Kidney epithelial cell (primary cell): ENCODE measurements at regions not wholly inside any gene's neighbourhood (a gene's known extent, or its start where the extent isn't known, plus 50 kb on each side); places are given as distances from the start of the nearest gene placed in this dataset.

Experiments
- DNase-seq: peaks from one replicate; pipeline ENCODE4 v3.0.0-alpha.2; 2010; ENCODE audit warnings: low read depth
- H3K27me3 ChIP-seq: 2 replicates; pipeline ENCODE4 v1.6.0; 2011; ENCODE audit warnings: low read length; ENCODE audit not compliant: control insufficient read depth, insufficient read depth
- H3K36me3 ChIP-seq: 2 replicates; pipeline ENCODE4 v1.5.1; 2011; ENCODE audit warnings: low read length; ENCODE audit not compliant: control insufficient read depth, insufficient read depth
- H3K4me3 ChIP-seq: 2 replicates; pipeline ENCODE4 v1.5.1; 2011; ENCODE audit warnings: low read depth, mild to moderate bottlenecking, control low read depth, low read length
- TF ChIP-seq, protein P1 (sequence below): IDR thresholded peaks from 2 replicates; pipeline ENCODE4 v1.5.1; 2011; ENCODE audit warnings: mild to moderate bottlenecking, moderate library complexity, low read length, control low read depth, inconsistent platforms; ENCODE audit not compliant: insufficient read depth, poor library complexity, severe bottlenecking

DNA sequence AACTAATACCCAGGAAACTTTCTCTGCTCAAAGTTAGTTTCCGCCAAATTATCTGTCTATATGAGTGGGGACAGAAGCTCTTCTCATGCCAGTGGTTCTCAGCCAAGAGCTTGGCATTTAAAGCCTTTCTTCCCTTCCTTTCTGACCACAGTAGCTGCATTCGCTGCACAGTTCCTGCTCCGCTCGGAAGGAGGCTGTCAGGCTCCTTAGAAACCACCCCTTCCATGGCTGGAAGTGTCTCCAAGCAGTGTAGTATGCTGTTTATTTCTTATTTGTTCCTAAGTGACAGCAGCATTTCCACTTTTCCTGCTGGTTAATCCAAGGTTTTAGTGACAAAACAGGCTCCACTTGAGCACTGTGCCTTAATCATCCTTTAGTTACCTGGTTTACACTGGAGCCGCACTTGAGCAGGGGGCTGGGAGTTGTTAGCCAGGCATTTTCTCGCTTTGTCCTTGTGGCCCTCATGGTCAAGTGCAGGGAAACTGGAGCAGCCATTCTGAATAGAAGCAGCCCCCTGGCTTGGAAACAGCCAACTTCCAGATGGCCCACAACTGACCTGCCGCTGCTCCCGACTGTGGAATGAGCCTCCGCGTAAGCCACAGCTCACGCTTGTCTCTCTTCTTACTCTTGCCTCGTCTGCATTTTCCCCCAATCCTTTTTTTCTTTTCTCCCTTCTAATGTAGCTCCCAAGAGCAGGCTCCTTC, 739.4 kb upstream of the TENM3 start:
- Histone ChIP-seq H3K36me3 (no peaks in the 10 kb centered on the region), H3K4me3 (no peak overlapping the region), H3K27me3 (no peaks in the 10 kb centered on the region)
- TF ChIP-seq, protein P1, sequence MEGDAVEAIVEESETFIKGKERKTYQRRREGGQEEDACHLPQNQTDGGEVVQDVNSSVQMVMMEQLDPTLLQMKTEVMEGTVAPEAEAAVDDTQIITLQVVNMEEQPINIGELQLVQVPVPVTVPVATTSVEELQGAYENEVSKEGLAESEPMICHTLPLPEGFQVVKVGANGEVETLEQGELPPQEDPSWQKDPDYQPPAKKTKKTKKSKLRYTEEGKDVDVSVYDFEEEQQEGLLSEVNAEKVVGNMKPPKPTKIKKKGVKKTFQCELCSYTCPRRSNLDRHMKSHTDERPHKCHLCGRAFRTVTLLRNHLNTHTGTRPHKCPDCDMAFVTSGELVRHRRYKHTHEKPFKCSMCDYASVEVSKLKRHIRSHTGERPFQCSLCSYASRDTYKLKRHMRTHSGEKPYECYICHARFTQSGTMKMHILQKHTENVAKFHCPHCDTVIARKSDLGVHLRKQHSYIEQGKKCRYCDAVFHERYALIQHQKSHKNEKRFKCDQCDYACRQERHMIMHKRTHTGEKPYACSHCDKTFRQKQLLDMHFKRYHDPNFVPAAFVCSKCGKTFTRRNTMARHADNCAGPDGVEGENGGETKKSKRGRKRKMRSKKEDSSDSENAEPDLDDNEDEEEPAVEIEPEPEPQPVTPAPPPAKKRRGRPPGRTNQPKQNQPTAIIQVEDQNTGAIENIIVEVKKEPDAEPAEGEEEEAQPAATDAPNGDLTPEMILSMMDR: no peak
- DNase-seq: no peak

DNA sequence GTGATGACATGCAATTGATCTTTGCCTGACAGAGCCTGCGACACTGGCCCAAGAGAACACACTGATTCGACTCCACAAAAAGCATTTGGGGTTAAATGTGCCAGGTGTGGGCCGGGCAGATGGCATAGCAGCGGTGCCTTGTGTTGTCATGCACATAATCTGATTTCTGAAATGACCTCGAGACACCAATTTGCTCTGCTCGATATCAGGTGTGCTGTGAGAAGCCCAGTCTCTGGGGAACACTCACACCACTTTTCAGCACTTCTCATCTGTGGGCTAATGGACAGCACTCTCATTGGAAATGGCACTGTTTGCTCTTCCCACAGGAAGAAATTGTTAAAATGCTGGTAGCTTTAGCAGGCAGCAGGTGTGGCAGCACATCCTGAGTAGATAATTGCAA, 738.3 kb upstream of the TENM3 start:
- Histone ChIP-seq H3K4me3 (no peak overlapping the region), H3K27me3 (no peaks in the 10 kb centered on the region), H3K36me3 (no peaks in the 10 kb centered on the region)
- DNase-seq: no peak
- TF ChIP-seq, protein P1: no peak

DNA sequence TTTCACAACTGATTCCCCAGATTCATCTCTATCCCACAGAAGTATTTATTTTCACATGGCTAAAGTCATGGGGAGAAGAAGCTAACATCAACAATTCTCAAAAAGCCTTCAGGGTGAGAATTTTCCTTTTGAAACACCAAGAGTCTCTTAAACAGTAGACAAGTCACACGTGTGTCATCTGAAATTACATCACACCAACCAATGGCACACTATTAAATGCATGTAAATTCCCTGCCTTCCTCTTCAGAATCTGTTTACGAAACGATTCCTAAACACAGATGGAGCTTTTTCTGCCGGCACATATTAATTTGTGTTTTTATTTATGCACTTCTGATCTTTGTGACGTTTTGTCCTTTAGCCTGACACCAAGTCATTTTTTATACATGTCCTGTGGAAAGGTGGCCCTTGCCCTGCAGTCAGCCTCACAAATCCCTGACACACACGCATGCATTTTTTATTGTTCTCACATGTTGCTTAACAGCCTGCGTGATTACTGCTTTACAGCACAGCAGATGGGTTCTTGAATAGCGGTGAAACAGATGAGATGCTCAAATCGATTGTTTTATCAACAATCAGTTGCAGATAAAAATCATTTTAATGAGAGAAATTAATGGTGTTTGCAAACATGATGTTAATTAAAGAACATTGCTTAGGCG, 735.9 kb upstream of the TENM3 start:
- H3K36me3 ChIP-seq: no peaks in the 10 kb centered on the region
- no peak for DNase-seq
- TF ChIP-seq, protein P1: no peak
- no peaks in the 10 kb centered on the region for H3K27me3 ChIP-seq
- H3K4me3 ChIP-seq: no peak overlapping the region

DNA sequence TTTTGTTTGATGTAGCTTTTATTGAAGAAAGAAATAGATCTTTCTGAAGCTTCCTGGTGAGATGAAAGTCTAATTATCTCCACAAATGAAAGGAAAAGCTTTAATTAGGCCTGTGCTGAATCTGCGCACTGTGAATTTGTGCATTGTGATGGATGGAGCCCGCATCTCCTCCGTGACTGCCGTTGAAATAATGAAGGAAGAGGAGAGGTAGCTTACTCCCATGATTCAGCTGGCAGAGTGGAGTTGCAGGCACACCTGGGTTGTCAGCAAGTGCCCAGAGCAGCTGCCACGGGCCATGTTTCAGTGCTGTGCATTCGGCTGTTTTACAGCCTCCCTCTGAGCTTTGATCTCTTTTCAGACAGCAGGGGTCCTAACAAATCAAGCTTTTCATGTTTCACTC, 735.3 kb upstream of the TENM3 start:
- Histone ChIP-seq H3K4me3 (no peak overlapping the region), H3K27me3 (no peaks in the 10 kb centered on the region)
- no peak for DNase-seq

DNA sequence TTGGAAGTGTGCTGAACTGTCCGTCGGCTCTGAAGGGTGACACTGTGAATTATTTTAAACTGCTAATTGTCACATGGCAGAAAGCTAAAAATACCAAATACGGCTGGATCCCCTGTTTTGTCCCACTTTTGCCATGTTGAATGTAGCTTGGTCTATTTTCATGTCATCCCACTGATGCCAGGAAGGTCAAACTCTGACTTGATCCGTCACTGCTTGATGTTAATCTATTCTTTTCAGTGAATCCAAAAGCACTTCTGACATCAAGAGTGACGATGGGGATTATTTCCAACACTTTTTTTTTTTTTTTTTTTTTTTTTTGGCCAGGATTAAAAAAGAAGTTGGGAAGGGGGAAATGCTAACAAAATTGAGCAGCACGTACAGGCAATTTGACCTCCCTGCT, 734.6 kb upstream of the TENM3 start:
- Histone ChIP-seq H3K36me3 (no peaks in the 10 kb centered on the region), H3K27me3 (no peaks in the 10 kb centered on the region), H3K4me3 (no peak overlapping the region)
- TF ChIP-seq, protein P1: no peak
- DNase-seq: no peak

More for the DNA sequence above, 735.3 kb upstream of the TENM3 start:
- no peaks in the 10 kb centered on the region for H3K36me3 ChIP-seq
- TF ChIP-seq, protein P1: no peak
